ENCODE measurements at regions not wholly inside any gene's neighbourhood (a gene's known extent, or its start where the extent isn't known, plus 50 kb on each side); places are given as distances from the start of the nearest gene placed in this dataset.
"Not testable (repeated sequence)": the region's sequence is repeated elsewhere in the genome, so short reads cannot be mapped to it uniquely, and the experiment has no call there.

DNA sequence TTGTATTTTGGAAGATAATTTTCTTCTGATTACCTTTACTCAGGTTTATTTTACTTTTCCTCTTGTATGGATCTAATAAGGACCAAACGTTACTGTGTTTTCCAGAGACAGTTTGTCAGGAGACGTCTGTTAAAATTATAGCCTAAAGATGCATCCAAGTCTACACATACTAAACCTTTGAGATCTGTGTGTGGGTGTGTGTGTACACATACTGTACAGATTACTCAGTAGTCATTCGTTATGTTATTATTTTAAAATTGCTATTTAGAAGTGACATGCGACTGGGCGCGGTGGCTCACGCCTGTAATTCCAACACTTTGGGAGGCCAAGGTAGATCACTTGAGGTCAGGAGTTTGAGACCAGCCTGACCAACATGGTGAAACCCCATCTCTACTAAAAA lies 51.6 kb upstream of the CNTLN start:
- DNase-seq = no peak

DNA sequence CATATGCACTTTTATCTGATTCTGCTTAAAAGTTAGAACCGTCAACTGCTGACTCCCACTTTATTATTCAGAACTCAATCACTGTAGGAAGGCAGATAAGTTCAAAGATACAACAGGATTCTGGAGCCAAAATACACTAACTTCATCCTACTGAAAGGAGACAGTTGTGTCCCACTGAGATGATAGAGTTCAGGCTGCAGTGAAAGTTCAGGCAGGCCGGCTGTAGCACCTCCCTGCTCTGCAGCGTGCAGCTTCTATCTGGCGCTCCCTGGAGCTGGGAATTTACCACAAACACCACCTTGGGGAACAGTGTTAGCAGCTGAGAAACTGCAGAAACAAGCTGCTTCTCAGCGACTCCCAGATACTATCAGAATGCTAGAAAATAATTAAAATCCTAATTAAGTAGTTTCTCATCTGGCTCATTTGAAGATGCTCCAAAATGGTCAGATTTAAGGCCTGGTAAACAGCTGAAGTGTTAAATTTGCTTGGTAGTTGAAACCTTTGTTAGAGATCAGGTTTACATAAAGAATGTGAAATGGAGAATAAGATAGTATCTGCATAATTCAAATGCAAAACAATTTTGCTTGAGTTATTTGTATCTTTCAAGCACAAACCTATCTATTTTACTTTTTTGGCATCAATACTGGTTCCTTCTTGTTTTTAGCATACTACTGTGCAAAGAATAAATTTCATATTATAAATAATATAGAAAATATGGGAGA lies 52.3 kb upstream of the CNTLN start:
- DNase-seq = no peak

DNA sequence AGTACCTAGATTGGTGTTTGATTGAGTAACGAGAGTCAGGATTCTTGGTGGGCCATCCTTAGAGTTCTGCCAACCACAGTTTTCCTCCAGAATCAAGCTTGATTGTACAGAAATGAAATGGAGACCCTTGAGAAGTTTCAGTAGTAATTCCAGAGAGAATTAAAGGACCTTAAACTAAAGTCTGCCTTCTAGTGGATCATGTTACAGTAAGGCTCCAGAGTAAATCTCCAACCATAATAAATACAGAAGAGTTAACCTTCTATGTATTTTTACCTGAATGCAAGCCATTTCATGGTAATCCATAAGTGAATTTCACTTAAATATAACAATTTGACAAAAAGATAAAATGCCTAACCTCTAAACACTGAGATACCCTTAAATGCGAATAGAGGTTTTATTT lies 53.0 kb upstream of the CNTLN start:
- DNase-seq = no peak

DNA sequence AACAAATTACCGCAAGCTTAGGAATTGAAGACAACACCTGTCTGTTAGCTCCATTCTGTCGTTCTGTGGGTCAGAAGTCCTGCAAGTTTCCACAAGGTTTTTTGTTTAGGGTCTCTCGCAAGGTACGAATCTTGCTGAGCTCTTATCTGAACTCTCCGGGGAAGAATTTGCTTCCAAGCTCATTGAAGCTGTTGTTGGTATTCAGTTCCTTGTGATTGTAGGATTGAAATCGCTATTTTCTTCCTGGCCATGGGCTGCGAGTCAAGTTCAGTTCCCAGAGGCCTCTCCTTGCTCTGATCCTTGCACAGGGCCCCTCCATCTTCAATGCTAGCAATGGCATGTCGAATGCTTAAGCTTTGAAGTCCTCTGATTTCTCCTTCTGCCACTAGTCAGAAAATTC lies 53.5 kb upstream of the CNTLN start:
- DNase-seq = no peak

DNA sequence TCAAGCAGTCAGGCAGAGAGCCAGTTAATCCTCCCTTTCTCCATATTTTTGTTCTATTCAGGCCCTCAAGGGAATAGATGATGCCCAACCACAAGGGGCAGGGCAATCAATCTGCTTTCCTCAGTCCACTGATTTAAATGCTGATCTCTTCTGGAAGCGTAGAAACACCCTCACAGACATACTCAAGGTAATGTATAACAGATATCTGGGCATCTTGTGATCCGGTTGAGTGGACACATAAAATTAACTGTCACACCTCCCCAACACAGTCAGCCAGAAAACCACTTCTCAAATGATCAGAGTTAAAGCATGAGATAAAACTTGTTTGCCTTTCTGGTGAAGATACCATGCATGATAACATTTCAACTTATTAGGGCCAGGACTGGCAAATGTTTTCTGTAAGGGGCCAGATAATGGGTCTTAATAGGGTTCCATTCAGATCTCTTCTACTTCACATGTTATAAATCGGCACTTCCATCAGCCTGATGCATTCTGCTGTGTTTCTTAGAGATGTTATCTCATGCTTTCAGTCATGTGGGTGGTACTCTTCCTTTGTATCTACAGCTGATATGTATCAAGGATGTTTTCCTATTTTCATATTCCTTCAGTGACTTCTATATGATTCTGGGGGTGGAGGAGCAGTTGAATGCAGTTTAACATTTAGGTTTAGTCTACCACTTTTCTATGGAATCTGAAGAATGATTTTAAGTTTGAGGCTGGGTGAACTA lies 58.9 kb upstream of the CNTLN start:
- DNase-seq = peak; percentile 1

DNA sequence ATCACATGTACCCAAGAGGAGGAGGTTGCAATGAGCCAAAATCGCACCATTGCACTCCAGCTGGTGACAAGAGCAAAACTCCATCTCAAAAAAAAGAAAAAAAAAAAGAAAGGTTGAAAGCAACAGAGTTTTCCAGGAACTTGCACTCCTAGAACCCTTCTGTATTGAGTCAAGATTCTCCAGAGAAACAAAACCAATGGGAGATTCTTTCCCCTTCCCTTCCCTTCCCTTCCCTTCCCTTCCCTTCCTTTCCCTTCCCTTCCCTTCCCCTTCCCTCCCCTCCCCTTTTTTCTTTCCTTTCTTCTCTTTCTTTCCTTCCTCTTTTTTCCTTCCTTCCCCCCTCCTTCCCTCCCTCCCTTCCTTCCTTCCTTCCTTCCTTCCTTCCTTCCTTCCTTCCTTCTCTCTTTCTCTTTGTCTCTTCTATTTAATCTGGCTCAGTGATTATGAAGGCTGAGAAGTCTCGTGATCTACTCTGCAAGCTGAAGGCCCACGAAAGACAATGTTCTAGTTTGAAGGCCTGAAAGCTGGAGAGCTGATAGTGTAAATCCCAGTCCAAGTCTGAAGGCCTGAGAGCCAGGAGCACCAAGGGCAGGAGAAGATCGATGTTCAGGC lies 59.6 kb upstream of the CNTLN start:
- no peak for DNase-seq

DNA sequence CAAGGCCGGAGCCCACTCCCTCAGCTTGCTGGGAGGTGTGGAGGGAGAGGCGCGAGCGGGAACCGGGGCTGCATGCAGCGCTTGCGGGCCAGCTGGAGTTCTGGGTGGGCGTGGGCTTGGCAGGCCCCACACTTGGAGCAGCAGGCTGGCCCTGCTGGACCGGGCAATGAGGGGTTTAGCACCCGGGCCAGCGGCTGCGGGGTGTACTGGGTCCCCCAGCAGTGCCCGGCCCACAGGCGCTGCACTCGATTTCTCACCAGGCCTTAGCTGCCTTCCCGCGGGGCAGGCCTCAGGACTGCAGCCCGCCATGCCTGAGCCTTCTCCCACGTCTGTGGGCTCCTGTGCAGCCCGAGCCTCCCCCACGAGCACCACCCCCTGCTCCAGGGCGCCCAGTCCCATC lies 62.3 kb upstream of the CNTLN start:
- not testable (repeated sequence) for DNase-seq

DNA sequence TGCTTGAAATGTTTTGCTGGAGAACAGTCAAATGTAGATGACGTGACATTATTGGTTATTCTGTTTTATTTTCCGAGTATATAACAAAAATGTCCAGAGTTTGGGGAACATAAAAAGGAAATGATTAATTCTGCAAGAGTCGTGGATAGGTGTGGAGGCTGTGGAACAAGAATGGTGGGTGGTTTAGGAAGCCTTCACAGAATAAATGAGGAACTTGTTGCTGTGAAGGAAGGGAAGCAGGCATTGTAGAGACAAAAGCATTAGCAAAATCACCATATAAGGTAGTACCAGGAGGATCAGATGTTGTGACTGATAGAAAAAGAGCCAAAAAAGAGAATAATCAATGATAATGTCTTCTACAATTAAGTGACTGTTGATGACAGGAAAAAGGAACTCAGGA lies 66.2 kb upstream of the CNTLN start:
- no peak for DNase-seq

DNA sequence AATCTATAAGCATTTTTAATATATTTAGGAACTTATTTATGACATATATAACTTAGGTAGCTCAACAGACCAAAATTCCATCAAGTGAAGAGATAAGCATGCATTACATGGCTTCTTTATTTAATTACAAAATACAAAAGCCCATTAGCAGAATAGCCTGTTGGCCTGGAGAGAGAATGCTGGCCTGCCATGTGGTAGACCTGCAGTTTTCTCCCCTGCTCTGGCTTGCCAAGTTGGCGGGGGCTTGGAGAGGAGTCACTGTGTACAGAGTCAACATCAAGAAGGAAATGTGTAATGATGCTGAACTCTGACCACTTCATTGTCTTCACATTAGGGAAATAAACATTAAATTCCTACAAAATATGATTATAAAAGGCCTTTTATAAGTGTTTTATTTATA lies 69.8 kb upstream of the CNTLN start:
- DNase-seq = no peak

DNA sequence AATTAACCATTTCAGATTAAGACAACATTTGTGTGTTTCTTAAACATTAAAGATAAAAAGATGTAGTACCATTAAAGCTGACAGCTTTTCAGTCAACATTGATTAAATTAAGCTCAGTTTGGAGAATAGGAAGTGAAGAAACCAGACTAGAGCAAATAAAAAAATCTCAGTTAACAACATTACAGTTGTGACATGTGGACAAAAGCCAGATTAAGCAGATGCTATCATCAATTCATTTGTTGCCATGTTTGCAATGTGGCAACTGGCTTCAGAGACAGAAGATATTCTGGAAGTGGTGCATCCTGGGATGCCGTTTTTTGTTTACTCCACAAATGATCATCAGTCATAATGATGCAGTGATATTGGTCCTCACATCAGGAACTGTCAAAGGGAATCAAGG lies 70.3 kb upstream of the CNTLN start:
- DNase-seq = no peak

DNA sequence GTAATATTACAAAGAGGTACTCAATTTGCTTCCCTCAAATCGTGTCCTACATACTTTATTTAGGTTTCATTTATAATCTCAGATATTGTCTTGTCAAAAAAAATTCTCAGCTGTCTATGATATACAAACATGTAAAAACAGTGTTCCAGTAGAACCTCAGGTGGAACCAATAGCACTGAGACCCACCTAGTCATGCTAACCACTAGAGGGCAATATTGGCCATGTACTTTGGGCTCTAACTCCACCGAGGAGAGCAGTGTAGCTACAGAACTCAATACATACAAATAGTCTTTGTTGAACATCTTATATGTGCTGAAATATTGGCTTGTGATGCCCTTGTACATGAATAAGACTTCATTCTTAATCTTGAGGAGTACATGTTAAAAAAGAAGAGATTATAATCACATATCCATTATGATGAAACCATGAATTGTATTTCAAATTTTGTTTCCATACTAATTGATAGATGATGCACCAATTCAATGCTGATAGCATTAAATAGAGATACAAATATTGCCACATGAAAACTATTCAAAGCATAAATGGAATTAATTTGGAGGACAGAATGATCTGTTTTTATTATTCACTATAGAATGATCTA lies 71.2 kb upstream of the CNTLN start:
- DNase-seq = peak; percentile 83

DNA sequence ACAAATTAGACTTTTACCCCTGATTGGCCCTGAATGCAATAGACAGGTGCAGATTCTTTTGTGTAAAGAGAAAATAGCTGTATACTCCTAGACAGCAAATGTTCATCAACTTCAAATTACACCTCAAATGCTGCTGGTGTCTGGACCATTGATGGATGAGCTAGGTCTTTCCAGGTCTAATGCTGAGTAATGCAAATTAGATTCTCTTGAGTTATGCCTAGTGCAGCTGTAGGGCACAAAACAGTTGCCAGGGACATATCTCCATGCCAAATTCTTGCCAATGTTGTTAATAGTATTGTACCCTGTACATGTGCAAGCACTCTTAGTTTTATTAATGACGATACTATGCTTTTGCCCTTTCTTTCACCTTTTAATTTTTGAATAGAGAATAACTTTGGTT lies 72.3 kb upstream of the CNTLN start:
- no peak for DNase-seq

DNA sequence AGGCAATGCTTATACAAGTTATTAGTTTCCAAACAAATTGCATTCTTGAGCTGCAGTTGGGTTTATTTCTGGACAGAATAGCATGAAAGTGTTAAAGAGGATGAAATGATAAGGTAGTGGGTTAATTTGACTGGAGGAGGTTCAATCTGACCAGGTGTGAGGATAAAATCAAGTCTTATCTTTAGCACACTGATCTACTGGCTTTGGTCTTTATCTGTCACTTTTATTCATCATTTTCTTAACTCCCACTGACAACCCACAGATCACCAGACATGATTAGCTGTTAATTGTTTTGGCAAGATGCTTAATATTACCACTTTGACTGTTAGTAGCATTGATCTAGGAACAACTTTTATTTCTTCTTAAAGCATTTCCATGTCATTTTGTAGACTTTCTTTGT lies 74.4 kb upstream of the CNTLN start:
- DNase-seq = no peak

DNA sequence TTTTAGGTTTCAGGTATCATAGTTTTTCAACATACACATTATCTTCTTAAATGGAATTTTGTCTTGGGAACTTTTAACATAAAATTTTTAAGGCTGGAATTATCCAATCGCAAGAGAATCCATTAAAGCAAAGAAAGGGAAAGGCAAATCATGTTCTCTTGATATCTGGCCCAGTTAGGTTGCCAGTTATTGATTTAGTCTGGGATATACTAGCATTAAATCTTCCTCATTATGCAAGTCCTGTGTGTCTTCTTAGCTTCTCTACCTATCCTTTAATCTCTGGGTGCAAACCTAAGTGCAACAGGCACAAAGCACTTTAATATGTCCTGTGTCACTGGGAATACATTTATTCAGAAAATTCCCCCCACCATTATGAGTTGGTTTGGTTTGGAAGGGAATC lies 75.4 kb upstream of the CNTLN start:
- DNase-seq = no peak

DNA sequence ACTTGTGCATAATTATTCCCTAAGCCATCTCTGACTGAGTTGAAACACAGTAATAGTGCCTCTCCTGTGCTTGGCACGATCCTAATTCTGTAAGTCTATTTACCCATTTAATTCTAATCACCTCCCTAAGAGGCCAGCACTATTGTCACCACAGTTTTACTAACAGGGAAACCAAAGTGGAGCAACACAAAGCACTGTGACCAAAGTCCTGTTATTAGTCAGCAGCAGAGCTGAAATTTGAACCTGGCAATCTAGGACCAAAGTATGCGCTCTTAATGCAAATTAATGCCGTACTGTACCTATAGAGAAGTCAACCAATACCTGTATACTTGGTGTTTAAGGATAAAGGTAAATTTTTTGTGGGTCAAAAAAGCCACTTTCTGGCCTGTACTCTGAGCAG lies 77.1 kb upstream of the CNTLN start:
- DNase-seq = no peak

DNA sequence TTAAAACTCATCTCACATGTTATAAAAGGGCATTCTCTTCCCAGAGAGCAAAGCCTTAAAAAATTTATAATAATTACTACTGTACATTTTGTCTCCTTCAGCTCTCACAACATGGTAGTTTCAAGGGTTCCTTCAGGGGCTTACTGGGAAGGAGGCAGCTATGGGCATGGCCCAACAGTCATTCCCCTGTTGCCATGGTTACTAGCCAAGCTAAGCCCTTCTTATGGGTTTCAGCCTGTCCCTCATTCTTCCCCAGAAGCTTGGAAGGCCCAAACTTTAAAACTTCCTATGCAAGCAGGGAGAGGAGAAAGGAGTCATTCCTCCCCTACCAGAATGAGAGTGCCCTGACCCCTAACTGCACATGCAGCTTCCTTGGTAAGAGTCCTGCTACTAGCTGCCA lies 82.2 kb upstream of the CNTLN start:
- no peak for DNase-seq

DNA sequence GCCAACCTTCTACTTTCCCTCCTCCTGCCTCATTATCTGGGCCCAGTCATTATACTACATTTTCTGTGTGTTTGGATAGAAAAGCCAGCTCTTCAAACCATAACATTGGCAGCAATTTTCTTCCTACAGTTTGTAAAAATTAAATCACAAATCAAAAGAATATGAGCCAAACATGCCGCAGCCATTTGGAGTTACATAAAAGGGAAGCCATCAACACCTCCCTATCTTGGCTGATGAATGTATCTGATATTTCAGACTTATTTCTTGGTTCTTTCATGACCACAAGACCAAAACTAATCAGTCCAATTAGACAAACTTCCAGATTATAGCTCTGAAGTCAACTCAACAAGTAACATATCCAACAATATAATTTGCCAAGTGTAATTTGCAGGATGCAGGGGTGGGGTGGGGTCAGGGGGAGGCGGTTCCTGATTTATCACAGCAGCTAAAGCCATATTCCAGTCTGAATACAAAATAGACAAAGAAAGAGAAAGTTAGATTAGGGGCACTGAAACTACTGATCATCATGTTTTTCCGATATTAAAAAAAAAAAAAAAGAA lies 89.4 kb upstream of the CNTLN start:
- no peak for DNase-seq

DNA sequence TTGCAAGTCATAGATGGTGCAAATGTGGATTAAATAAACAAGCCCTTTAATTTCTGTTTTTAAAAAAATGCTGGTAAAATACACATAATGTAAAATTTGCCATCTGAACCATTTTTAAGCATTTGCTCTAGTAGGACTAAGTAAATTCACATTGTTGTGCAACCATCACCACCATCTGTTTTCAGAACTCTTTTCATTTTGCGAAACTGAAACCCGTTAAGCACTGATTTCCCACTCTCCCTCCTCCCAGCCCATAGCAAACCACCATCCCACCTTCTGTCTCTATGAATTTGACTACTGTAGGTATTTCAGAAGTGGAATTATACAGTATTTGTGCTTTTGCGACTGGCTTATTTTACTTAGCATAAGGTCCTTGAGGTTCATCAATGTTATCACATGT lies 103.3 kb upstream of the CNTLN start:
- no peak for DNase-seq

DNA sequence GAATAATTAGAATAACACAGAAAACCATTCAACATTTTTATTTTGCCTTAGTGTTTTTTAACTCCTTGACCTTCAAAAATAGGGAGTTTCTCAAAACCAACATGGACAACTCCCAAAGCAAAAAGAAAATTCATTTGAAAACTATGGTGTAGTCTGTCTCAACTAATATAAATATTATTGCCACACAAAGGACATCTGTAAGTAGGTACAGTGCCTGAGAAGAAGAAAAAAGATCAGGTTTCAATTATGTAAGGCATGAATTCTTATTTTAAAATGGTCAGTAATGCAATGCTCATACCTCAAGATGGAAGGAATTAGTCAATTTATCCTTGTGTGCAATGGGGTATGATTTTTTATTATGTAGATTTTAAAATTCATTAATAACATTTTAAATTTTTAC lies 109.6 kb upstream of the CNTLN start:
- no peak for DNase-seq

DNA sequence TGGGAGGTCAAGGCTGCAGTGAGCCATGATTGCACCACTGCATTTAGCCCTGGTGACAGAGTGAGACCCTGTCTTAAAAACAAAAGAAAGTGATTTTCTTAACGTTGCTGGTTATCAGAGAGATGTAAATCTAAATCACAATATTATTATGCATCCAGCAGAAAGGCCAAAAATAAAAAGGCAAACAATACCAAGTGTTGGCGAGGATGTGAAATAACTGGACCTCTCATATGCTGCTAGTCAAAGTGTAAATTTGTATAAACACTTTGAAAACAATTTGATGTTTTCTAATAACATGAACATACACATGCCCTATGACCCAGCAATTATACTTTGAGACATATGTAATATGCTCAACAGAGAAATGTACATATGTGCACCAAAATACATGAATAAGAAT lies 110.7 kb upstream of the CNTLN start:
- no peak for DNase-seq

DNA sequence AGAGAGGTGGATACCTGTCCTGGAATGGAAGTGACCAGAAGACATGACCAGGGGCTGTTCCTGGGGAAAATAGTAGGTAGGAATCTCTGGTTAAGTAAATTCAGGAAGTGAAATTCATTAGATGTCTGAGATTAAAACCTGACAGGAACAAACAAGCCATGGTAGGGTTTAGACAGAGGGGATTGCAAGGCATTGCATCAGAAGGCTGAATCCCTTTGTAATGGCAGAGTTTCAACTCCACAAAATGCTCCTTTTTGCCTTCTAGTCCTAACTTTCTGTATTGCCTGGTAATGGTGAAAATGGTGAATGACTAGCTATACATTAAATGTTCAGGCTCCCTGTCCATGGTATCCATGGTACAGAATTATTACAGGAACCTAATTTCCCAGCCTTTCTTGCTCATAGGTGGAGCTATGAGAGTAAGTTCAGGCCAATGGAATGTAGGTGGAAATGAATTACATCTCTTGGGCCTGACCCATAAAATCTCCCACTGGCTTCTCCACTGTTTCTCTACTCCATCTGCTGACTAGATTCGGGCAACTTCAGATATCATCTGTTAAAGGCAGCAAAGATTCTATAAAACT lies 113.4 kb upstream of the CNTLN start:
- DNase-seq = no peak

DNA sequence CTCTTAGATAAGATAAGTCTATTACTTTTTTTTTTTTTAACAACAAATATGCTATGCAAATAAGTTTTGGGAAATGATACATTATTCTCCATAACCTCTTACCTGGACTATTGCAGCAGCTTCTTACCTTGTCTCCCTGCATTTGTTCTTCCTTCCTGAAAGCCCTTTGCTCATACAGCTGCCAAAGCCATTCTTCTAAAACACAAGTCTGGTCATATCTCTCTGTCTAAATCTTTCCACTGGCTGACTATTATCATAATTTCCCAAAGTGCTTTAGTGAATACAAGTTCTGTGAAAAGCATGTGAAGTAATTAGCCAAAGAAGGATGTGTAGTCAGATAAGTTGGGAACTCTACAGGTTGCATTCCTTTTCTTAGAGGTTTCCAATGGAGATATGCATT lies 115.4 kb upstream of the CNTLN start:
- no peak for DNase-seq

DNA sequence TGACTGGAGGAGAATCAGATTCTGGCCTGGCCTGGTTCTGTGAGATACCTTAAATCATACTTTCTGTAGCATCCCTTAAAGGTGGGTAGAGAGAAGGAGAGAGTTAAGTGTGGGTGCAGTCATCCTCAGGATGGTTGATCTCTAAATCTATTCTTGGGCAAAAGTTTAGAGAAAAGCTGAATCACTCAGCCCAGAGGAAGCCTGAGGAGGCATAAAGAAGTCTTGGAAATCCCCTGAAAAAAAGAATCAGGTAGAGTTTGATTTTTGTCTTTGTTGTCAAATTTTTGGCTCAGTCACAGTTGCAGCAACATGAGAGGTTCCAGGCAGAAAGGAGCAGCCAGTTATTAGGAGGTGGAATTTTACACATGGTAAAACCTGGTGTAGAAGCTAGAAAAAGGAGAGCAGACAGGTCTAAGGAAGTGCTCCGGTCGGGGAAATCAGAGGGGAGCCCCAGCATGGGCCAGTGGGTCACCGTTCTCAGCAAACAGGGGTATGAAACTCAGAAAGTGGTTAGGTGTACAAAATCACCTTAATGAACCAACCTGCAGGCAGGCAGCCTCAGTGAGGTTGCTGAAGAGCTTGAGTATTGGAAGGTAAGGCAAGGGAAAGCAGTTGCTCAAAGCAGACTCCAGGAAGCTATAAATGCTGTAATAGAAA lies 116.2 kb upstream of the CNTLN start:
- no peak for DNase-seq

All from hematopoietic multipotent progenitor cell treated with erythropoietin and hydrocortisone succinate and interleukin-3 and kit ligand, for 6 days (in vitro differentiated cells).